Stimulated activated CD4-positive, alpha-beta T cell treated with anti-CD3 and anti-CD28 coated beads, Interleukin-12 subunit alpha, Interleukin-12 subunit beta, amount 100 ng/mL, for 24 hours (primary cell): ENCODE measurements at regions not wholly inside any gene's neighbourhood (a gene's known extent, or its start where the extent isn't known, plus 50 kb on each side); places are given as distances from the start of the nearest gene placed in this dataset.

Source experiments
- DNase-seq, 2 experiments: peaks; one replicate each; pipeline ENCODE4 v3.0.0-alpha.2; 2020; ENCODE audit warnings: low read depth in 2 of 2

DNA sequence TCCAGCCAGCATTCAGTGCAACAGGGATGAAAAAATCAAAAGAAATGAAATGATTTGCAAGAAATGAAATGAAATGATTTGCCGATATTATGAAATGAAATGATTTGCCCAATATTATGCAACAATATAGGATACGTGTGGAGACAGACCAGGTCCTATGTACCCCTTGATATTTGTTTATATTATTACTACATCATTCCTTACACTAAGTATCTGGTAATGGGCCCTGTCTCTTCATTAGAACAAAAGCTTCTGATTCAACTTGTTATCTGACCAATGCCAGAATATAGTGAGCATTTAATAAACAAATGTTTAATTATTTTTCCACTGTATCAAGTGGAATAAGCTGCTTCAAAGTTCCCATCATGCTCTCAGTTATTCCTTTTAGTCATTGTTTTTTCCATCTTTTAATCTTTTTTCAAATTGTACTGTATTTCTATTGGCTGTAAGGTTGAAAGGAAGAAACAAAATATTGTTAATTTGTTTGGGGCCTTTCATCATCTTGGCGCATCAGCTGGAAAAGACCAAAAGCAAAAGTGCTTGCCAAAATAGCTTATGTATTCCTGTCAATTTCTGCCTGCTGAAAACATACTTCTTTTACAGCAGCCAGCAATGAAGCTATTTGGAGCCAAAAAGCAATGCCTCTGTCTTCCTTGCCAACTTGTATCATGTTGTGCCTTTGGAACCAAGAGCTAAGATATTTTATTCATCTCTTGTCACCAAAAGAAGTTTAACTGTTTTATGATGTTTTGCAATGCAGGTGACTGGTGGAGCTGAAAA is 2314.9 kb downstream of the LRRC4C start:
- no peak for DNase-seq

DNA sequence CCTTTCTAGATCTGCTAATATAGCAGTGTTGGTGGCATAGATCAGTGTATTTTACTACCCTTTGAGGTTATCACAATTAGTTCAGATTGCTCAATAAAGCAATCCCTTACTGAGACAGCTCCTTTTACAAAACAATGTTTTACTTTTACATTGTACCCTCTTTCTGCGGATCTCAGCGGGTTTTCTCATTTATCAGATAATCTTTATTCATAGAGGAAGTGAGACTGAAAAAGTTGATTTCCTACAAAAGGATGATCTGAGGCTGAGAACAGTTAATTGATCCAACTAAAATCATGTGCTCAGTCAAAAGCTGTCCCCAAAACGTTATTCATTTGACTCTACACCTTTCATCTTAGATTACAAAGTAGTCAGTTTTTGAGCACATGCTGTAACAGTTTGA is 2319.9 kb downstream of the LRRC4C start:
- no peak for DNase-seq

DNA sequence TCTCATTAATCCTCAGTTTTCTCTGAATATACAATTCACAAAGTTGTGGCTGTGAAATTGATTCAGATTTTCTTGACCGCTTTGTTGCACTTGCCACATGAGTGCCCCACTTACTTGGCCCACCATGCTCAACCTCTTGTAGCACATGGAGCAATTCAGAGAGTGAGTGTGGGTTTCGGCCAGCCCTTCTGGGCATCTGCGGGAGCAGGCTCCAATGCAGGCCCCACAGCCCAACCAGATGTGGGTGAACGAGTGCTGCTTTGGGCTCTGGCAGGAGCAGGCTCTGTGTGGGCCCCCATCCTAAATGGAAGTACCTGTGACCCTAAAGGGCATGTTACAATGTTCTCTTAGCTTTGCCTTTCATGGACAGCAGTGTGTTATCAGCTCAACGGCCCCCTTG is 2338.6 kb downstream of the LRRC4C start:
- no peak for DNase-seq

DNA sequence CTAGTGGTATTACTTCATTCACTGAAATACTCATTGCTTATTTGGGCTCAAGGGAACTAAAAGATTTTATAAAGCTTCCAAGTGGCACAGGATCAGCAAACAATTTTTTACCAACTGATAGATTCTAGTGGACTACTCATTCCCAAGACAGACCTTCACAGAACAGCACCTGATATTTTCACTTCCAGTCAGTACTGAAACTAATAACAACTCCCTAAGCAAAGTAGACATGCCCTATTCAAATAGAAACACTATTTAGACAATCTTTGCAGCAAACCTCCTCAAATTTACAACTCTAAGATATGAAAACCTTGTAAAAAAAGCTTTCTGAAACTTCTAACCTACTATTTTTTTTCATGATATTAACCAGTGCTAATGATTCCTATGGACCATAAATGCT is 2345.8 kb downstream of the LRRC4C start:
- no peak for DNase-seq

DNA sequence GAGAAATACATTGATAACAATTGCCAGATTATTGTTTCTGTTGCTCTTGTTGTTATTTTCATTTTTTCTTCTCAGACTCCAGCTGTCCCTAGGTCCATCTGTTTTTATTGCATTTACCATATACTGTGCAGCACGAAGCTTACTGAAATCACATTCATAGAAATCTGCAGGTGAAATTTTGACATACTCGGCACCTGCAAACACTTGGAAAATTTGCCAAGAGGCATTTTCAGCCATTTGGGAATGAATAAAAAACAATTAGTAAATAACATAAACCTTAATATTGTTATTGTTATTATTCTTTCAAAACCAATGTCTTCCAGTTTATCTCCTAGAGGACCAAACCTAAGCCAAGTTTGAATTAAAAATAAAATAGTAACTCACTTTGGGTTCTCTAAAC is 2357.2 kb downstream of the LRRC4C start:
- DNase-seq = no peak

DNA sequence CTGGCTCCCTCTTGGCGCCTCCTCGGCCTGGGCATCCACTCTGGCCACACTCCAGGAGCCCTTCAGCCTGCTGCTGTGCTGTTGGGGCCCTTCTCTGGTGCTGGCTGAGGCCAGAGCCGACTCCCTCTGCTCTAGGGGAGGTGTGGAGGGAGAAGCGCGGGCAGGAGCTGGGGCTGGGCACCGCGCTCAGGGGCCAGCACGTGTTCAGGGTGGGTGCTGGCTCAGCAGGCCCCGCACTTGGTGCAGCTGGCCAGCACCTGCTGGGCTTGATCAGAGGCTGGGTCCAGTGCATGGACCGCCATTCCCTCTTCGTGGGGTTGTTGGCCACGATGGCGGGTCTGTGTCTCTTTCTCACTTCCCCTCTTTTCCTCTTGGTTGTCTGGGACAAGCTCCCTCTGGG is 2381.0 kb downstream of the LRRC4C start:
- DNase-seq = no peak

DNA sequence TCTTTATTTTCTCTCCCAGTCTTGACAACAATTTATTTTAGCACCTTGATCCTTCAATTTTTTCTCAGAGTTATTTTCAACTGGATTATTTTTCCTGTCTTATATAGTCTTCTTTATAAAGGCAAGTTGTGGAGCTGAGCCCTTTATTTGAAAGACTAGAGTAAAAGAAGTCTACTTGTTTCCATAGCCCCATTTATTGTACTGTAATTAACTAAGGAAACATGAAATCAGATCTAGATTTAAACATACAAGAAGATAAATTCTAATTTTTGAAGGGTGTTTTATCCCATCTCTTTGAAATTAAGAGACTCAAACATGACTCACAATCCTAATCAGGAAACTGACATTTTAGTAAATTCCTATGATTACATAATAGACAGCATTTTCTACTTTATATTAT is 2421.8 kb downstream of the LRRC4C start:
- no peak for DNase-seq

DNA sequence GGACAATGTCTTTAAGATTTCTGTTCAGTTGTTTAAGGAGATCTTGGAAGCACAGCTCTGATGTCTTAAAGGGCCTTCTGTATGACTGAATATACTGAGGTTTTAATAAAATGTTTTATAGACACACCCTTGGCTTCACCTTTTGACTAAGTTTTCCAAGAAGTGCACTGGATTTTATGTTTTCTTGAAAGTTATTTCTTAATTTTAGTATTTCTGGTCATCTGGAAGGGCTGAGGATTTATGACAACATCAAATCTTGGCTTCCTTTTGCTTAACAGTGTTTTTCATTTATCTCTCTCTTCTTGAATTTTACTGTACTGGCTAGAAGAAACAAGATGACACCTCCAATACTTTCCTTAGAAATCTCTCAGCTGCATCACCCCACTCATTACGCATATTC is 2423.4 kb downstream of the LRRC4C start:
- no peak for DNase-seq

DNA sequence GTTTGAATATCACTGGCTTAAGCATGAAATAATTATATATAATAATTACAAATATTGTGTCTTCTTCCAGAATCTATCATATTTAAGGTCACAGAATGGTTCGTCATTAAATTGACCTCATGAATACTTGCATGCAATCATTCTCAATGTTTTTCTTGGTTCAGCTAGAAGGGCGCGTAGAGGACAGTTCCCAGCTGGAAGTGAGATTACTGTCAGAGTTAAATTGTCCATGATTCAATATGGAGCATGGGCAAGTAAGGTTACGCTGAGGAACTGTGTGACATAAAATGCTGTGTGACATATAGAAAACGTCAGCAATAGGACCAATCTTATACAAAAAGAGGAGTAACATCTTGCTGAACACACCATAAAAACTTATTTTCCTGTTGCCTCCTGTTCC is 2423.5 kb upstream of the RAG2 start:
- DNase-seq = no peak

DNA sequence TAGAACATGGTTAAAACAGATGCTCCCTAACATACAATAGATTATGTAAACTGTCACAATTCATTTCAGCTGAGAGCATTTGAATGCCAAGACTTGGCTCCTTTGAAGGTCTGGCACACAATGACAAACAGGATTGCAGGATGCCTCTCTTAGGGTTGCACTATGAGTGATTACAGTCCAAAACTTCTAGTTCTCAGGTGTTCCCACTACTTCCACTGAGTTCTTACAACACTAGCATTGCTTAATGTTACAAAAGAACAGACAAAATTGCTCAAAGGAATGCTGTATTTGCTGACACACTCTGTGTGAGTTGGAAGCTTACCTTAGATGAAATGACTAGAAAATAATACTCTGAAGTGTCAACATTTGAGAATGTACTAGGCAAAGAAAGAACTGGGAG is 2413.8 kb upstream of the RAG2 start:
- DNase-seq = no peak

DNA sequence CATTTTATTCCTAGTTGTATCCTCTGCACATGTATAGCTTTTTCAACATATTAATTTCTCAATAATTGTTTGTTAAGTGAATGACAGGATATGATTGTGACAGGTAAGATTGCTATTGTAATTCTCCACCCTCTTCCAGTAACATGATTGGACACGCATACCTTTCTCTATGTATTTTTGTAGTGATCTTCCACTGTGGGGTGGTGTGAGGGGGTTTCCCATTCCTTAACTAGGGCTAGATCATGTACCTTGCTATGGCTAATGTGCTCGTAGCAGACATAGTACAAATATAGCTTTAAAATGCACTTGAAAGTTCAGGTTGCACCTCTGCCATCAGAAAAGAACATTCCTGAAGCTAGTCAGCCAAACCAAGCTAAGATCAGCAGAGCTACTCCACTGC is 2392.8 kb upstream of the RAG2 start:
- no peak for DNase-seq

DNA sequence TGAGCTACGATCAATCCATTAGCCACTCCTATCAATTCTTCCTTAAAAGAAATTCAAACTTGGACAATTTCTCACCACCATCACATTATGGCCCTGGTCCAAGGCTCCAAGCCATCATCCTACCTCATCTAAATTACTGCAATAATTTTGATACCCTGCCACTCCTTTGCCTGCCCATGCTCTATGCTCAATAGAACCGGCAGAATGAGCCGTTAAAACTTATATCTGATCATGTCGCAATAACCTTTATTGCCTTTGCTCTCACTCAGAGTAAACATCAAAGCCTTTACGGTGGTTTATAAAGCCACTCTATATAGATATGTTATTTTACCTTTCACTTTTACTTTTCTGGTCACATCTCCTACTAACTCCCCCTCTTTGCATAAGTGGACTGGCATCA is 2392.1 kb upstream of the RAG2 start:
- DNase-seq = no peak

DNA sequence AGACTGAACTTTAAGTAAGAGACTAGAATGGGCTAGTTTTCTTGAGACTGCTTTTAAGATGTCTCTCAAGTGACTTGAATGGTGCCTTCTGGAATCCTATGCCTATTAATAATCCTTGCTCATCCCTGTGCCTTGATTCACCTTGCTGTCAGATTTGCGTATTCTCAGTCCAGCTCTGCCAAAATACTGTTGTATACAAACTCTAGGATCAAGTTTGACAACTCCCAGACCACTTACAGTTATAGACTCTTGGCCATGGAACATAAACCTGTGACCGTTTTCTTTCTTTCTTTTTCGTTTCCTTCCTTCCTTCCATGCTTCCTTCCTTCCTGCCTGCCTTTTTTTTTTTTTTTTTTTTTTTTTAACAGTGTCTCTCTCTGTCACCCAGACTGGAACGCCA is 2390.9 kb upstream of the RAG2 start:
- no peak for DNase-seq

DNA sequence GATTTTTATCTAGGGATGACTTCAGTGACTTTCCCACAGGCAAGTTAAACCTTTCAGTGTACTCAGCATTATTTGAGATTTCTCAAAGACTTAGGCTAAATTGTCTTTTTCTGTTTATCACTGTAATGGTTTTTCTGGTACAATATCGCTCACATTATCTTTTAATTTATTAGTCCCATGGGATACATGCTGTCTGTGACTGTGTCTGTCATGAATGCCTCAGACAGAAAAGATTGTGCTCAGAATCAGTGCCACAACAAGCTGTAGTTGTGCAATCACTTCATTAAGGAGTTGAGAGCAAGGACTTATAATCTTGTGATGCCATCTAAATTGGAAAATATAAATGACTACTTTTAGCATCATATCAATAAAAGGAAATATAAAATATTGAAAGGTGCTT is 2374.2 kb upstream of the RAG2 start:
- DNase-seq = no peak

DNA sequence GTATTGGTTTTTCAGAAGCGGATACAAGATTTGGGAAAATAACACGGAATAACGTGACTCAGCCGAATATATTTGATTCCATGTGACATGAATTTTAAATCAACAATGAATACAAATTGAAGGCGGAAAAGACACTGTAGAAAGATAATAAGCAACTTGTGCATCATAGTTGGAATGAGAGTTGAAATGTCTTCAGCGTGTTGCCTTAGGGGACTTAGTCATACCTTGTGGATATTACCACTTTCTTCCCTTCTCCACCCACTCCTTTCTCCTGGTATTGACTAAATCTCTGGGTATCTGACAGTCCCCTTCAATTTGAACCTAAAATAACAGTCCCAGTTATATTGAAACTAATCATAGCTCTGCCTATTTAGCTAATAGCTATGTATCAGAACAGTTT is 2373.1 kb upstream of the RAG2 start:
- no peak for DNase-seq

DNA sequence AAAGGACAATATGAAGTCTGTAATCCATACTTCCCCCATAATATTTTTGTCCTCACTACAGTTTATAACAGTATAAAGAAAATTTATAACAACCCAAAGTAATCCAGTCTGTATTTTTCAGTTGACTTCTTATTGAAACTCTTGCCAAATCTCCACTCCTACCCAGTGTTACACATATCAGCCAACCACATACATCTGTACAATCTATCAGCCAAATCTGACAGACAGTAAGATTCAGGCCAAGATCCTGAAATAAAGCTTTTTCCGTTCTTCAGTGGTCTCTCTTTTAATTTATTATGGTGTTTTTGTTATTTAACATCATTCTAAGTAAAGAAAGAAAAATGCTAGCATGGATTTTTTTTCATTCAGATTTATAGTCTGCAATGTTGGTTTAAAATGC is 2370.9 kb upstream of the RAG2 start:
- no peak for DNase-seq

DNA sequence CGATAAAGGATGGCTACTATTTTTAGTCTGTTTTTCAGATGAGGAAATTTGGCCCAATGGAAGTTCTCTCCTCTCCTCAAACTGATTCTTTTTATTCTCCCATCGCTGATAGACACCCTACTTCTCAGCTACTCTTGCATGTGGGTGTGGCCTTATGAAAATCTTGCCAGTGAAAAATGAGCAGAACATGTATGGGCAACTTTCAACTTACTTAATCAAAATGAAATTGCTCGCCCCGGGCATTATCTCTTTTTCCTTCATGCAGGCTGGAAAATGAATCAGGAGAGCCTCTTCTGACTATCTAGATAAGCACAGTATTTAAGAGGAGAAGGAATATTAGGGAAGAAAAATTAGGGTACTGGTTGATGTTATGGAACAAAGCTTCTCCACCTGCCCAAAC is 2354.7 kb upstream of the RAG2 start:
- DNase-seq = no peak

DNA sequence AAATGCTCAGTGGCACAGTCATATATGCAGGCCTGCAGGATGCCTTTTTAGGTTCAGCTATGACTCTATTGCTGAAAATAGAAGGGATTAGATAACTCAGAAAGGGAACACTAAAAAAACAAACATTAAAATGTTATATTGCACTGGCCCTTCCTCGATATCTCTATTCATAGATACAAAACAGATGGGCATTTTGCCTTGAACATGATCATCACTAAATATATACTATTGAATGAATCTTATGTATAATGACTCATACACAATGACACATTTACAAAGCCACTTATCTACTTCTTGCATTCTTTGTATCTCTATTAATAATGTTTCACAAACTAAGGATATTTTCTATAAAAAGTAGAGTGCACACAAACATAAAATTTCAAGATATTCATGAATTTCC is 2352.8 kb upstream of the RAG2 start:
- DNase-seq = no peak

DNA sequence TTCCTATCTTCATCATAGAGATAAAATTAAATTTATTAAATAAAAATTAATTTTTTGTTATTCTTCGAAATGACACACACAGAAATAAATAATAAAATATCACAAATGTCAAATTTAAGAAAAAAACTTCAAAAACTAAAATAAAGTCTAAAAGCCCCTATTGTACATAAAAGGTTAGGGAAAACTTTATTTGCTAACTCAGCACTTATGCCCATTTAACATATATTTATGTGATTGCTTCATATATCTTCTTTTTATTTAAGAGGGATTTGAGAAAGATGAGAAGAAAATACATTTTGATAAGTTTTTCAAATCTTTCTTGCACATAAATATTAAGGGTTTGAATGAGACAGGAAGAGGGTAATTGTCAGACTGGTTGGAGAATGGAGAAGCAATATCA is 2350.4 kb upstream of the RAG2 start:
- DNase-seq = no peak

DNA sequence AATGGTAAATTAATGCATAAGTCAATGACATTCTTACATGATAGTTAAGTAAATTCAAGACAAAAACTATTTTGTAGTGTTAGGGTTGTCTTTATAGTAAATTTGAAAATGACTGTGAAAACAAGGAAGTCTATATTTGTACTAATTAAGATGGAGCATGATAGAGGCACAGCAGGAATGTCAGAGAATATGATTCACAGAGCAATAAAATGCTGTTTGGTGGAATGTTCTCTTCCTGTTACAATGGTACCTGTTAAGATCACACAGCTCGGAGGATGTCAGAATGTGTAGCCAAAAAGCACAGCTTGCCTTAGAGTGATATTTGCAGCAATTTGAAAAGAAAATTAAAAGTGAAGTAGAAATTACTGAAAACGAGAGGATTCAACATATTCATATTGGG is 2339.7 kb upstream of the RAG2 start:
- DNase-seq = no peak

DNA sequence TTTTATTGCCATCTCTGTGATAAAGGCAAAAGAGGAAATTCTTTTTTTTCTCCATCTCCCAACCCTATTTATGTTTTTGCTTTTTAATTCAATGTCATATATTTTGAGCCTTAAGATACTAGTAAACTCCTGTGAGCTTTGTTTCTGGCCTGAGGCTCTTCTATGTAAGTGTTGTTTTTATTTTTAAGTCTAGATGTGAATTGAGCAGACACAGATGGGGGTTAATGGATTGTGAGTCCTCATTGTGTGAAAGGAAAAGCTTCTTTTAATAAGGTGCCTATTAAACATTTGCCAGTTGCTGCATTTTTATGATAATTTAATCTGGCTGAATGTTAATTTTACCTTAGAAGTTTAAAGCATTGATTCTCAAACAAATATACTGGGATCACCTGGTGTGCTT is 2337.9 kb upstream of the RAG2 start:
- no peak for DNase-seq

DNA sequence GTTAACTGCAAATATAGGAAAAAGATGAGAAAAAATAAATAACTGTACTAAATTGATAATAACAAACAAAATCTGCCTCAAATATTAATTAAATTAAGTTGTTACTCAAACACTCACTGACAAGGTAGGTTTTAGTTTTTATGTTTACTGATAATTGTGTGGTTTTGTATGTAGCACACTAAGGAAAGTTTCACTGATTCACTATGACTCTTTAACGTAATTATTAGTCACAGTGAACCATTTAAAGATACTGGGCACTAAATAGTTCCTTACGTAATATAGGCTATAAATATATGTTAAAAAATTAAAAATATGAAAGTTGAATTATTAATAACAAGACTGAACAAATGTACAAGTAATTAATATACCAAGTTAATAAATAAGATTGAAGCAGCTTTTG is 2330.0 kb upstream of the RAG2 start:
- no peak for DNase-seq

DNA sequence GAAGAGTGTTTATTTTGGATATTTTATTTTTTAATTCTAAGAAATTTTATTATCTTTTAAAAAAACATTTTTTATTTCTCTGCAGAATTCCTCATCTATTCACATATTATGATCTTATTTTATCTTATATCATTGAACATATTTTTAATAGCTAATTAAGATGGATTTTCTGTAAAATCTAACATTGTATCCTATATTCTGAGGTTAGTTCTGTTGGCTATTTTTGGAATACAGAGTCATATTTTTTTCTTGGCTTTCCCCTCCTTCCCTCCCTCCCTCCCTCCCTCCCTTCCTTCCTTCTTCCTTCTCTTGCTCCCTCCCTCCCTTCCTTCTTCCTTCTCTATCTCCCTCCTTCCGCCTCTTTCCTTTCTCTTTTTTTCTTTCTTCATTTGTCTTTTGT is 2326.6 kb upstream of the RAG2 start:
- no peak for DNase-seq

DNA sequence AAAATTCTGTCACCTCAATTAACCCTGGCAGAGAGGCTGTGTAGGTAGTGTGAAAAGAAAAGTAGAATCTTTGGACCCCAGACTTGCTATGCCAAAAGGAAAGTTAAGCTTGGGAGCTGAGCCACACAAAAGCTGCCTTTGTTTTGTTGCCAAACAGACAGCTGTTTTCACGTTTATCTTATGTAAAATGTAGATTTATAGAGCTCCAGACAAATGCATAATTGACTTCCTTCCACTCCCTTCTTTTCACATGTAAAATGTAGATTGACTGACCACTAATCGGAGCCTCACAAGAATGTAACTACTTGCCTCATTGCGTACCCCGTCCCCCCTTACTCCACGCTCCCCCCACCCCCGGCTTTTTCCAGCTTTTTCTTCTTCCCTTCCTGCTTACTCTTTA is 2302.2 kb upstream of the RAG2 start:
- DNase-seq = no peak
